Left kidney (tissue), 1 donor: ENCODE measurements at regions not wholly inside any gene's neighbourhood (a gene's known extent, or its start where the extent isn't known, plus 50 kb on each side); places are given as distances from the start of the nearest gene placed in this dataset.
A peak's percentile ranks its signal among the peaks of the same experiment; 100 is the strongest.

ENCODE experiments used
- DNase-seq: peaks from one replicate; pipeline ENCODE4 v3.0.0-alpha.2; 2013

DNA sequence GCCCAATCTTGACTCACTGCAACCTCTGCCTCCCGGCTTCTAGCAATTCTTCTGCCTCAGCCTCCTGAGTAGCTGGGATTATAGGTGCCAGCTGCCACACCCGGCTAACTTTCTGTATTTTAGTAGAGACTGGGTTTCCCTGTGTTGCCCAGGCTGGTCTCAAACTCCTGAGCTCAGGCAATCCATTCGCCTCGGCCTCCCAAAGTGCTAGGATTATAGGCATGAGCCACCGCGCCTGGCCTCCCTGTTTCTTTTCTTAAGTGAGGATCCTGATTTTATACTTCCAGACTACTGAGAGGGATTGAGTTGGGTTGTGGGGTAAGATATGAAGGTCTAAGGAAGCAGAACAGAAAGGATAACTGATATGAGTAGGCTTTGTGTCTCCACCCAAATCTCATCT is 106.8 kb downstream of the CNTN3 start:
- no peak for DNase-seq

GRCh38 chr3:74506246-74506645 is 108.2 kb downstream of the CNTN3 start:
- DNase-seq, result peak; percentile 13

GRCh38 chr3:74501007-74501406 is 113.5 kb downstream of the CNTN3 start:
- DNase-seq, result no peak

GRCh38 chr3:74500257-74500656 is 114.2 kb downstream of the CNTN3 start:
- no peak for DNase-seq

GRCh38 chr3:74491874-74492273 is 122.6 kb downstream of the CNTN3 start:
- no peak for DNase-seq

DNA sequence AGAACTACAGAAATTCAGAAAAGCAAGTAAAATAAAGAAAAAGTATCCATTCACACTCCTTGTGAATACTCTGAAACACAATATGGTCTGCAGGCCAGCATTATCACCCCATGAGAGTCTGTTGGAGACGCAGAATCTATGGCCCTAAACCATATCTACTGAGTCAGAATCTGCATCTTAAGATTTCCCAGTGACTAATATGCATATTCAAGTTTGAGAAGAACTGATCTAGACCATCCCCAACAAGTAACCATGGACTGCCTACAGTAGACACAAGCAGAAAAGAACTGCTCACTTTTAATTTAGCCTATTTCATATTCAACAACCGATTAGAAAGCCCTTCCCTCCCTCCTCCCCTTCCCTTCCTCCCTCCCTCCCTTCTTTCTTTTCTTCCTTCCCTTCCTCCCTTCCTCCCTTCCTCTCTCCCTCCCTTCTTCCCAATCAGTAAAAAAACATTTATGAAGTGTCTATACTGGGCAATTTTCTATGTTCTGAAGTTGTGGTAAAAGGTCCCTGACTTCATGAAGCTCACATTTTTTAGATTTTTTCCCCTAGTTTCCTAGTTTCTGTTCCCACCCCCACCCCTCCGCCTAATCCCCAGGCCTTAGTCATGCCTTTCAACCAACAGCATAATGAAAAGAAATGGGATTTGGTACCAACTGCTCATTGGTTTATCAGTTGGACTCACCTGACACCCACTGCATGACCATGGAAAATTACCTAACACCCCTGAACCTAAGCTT is 125.2 kb downstream of the CNTN3 start:
- no peak for DNase-seq

GRCh38 chr3:74479915-74480314 is 134.5 kb downstream of the CNTN3 start:
- DNase-seq, result no peak

DNA sequence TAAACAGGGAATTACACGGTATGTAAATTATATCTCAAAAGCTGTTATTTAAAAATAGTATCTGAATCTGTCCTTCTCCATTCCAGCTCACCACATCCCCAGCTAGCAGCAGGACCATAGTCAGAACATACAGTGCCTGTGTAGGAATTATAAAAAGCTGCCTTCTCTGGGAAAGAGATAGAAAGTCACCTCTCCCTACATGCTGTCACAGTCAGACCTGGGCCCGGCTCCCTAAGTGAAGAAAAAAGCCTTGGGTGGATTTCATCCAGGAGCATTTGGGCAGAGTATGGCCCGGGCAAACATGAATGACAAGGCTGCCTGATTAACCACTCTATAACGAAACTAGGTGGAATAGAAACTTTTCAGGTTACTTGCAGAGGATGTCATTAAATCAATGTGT is 144.1 kb downstream of the CNTN3 start:
- DNase-seq, result no peak

DNA sequence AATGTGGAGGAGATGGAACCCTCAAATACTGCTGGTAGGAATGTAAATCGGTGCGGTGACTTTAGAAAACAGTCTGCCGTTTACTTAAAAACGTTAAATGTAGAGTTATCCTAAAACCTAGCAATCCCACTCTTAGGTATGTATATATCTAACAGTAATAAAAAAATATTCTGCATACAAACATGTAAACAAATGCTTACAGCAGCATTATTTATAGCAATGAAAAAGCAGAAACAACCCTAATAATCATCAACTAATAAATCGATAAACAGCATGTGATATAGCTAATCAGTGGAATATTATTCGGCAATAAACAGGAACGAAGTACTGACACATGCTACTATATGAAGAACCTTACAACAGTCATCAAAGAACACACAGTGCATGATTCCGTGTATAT is 144.7 kb downstream of the CNTN3 start:
- DNase-seq, result no peak

GRCh38 chr3:74469151-74469550 is 145.3 kb downstream of the CNTN3 start:
- DNase-seq, result no peak

DNA sequence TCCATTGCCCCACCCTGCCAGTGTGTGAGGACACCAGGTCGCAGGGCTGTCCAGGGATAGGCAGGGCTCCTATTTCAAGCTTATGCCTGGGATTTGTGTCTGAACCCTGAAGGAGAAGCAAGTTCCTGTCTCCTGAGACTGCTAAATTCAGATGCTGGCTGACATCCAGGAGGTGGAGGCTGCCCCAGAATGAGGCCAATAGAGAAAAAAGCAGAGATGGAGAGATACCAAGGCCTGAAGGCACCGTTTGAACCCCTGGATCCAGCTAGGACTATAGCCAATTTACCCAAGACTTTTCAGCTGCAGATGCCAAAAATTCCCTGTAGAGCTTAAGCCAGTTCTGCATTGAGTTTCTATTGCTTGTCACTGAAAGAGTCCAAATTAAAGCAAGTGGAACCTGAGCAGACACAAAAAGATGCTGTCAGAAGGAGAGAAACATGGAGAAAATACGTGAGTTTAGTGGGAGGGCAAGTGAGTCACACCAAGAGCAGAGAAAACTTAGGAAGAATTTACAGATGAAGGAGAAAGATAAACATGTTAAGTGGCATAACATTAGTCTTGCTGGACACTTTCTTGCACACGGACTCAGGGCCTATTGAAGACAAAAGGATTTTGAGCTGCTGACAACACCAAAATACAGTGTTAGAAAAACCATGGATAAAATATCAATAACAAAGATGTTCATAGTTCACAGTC is 148.6 kb downstream of the CNTN3 start:
- no peak for DNase-seq

DNA sequence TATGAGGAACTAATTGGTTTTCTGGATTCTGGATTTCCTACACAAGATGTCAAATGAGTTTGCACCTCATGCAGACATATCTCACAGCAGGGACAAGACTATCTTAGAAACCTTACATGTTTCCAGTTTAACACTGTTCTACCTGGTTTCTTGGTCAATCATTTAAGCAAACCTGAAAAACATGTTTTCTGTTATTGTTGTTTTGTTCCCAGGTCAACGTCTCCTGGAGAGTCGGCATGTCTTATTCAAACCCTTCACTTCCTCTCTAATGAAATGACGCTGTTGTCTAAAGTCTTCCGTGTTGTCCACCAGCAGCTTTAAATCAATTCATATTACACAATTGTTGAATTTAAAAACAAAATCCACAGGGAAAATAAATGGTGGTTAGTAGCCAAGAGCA is 150.9 kb downstream of the CNTN3 start:
- peak; percentile 17 for DNase-seq

DNA sequence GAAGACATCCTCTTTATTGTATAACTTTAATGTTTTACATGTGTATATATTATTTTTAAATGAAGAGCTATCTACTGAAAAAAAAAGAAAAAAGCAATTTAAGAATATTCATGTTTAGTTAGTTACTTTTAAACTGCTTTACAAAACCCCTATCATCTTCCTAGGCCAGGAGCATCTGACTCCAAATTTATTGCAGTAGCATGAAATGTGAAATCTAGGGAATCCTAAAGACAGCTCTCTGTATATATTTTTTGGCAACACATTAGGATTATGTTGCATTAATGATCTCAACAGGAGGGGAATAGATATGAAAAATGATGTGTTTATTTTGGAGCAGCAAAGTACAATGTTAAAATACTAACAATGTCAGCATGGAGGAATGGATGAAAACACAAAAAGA is 158.3 kb downstream of the CNTN3 start:
- DNase-seq, result no peak

- DNase-seq, result no peak
Measured at GRCh38 chr3:74447221-74447620, 167.2 kb downstream of the CNTN3 start.

DNA sequence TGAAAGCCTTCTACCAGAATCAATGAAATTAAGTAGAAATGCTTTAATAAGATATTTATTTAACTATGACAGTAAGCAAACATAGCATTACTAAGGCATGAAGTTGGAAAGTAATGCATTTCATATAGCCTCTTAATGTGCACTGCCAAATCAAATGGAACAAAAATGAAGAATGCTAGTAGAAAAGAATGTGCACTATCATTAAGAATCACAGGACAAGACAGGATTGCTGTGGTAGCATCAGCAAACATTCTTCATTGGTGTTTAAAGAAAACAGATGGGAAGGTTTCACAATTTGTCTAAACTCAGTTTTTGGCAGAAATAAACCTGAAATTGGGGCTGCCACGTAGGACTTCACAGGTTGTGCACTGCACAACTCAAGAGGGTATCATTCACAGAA is 168.9 kb downstream of the CNTN3 start:
- no peak for DNase-seq

DNA sequence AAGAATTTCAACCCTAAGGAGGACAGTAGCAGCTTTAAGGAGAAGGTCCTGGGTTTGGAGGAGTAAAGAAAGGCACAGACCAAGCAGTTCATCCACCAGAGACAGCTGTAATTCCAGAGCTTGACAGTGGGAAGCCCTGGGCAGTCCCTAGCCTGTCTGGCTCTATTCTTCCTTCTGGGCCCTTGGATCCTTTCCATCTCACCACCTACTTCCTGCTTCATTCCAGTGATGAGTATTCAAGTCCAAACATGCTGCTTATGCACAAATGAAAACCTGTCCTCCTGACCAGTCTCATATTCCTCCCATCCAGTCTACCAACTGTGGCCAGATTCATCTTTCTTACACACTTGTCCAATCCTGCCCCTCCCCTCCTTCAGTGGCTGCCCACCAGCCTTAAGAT is 171.4 kb downstream of the CNTN3 start:
- no peak for DNase-seq

DNA sequence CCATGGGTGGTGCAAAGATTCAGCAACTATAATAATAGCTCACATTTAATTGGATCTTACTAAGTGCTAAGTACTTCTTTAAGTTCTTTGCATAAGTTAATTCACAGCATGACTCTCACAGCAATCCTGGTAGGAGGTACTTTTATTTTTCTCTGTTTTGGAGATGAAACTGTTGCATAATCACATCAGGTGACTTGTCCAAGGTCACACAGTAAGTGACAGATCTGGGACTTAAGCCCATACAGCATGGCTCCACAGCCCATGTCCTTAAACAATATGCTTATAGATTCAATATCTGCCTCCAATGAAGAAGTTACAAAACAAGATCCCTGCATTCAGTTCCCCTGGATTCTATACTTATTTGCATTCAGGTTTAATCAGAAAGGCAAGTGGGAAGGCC is 171.8 kb downstream of the CNTN3 start:
- no peak for DNase-seq

DNA sequence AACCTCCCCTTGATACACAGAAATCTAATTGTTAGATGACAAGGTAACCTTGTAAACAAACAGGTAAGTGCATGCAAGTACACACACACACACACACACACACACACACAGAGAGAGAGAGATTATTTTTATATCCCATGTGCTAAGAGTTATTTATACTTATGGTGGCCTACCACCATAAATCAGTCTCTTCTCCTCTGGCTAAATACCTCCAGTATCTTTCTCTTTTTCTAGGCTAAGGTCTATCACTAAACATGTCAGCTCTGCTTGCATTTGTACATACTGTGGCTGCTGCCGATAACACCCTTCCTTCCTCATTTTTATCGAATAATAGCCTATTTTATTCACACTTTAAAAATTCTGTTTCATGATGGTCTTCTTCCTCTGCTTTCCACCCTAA is 172.4 kb downstream of the CNTN3 start:
- DNase-seq, result no peak

DNA sequence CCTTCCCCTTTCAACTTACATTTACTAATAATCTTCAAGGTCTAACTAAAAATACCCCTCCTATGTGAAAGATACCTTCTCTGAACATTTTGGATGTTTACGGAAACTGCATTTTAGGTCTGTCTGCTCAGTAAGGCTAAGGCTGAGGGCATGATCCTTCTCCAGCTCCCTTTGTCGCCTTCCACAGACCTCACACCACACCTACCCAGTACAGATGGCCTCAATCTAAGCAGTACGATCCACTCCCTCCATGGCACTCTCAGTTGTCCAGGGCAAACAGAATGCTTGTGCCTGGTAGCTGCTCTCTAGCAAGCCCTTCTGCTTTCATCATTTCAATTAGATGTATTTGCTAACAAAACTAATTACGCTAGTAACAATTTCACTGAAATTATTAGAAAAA is 178.3 kb downstream of the CNTN3 start:
- DNase-seq, result no peak

GRCh38 chr3:74435631-74436030 is 178.8 kb downstream of the CNTN3 start:
- no peak for DNase-seq

DNA sequence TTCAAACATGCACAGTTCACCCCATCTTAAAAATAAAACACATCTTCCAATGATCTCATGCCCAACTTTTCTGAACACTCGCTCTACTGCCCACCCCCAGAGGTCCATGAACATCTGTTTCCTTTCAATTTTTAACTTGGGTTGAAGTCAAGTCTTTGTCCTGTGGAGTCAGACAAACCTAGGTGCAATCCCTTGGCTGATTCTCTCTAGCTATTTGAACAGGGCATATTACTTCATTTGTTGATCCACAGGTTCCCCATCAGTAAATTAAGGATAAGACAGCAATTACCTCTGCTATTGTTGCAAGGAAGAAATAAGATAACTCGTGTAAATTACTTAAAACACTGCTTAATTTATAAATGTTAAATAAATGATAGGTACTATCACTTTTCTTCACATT is 180.1 kb downstream of the CNTN3 start:
- no peak for DNase-seq

DNA sequence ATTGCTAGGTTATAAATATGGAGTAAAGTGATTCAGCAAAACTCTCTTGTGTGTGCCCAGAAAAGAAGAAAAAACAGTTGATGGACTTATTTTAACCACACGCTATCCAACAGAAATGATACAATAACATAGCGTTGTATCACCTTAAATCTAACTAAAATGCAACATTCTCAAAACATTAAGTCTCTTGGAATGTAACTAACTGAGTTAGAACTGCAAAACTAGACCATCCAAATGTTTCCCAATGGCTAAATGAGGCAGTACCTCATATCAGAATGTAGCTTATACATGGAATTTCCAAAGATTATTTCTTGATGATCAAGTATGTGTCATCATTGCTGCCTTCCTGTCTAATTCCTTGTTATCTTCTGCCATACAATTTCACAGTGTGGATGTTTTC is 187.9 kb downstream of the CNTN3 start:
- no peak for DNase-seq

- no peak for DNase-seq
Measured at GRCh38 chr3:74423867-74424266, 190.6 kb downstream of the CNTN3 start.

GRCh38 chr3:74420538-74421124 is 193.8 kb downstream of the CNTN3 start:
- no peak for DNase-seq
